Embryonic facial prominence (tissue), 1 donor: ENCODE measurements at regions not wholly inside any gene's neighbourhood (a gene's known extent, or its start where the extent isn't known, plus 50 kb on each side); places are given as distances from the start of the nearest gene placed in this dataset.

Source experiments
- DNase-seq: peaks from one replicate; pipeline ENCODE4 v3.0.0-alpha.2; 2016; ENCODE audit errors: extremely low spot score

GRCh38 chr11:106400949-106401570 is 323.6 kb downstream of the AASDHPPT start:
- DNase-seq = no peak

- DNase-seq = no peak
Observed at GRCh38 chr11:106403751-106404150, 326.3 kb downstream of the AASDHPPT start.

- DNase-seq = no peak
Observed at GRCh38 chr11:106409222-106409621, 331.8 kb downstream of the AASDHPPT start.

- DNase-seq = no peak
Observed at GRCh38 chr11:106409671-106410070, 332.2 kb downstream of the AASDHPPT start.

GRCh38 chr11:106410902-106411301 is 333.4 kb downstream of the AASDHPPT start:
- no peak for DNase-seq

GRCh38 chr11:106413222-106413621 is 335.8 kb downstream of the AASDHPPT start:
- no peak for DNase-seq

- DNase-seq = no peak
Observed at GRCh38 chr11:106415510-106415909, 338.0 kb downstream of the AASDHPPT start.

GRCh38 chr11:106418791-106419190 is 341.3 kb downstream of the AASDHPPT start:
- no peak for DNase-seq

- no peak for DNase-seq
Observed at GRCh38 chr11:106420048-106420665, 342.7 kb downstream of the AASDHPPT start.

GRCh38 chr11:106420686-106421085 is 343.2 kb downstream of the AASDHPPT start:
- no peak for DNase-seq

GRCh38 chr11:106421676-106422292 is 344.3 kb downstream of the AASDHPPT start:
- no peak for DNase-seq

GRCh38 chr11:106422583-106422982 is 345.1 kb downstream of the AASDHPPT start:
- DNase-seq = no peak

- no peak for DNase-seq
Observed at GRCh38 chr11:106424111-106424510, 346.6 kb downstream of the AASDHPPT start.

GRCh38 chr11:106425819-106426218 is 348.4 kb downstream of the AASDHPPT start:
- no peak for DNase-seq

GRCh38 chr11:106426696-106427095 is 349.2 kb downstream of the AASDHPPT start:
- no peak for DNase-seq

- no peak for DNase-seq
Observed at GRCh38 chr11:106427736-106428135, 350.3 kb downstream of the AASDHPPT start.

- no peak for DNase-seq
Observed at GRCh38 chr11:106442032-106442431, 364.6 kb downstream of the AASDHPPT start.

GRCh38 chr11:106446302-106446701 is 368.8 kb downstream of the AASDHPPT start:
- no peak for DNase-seq

- DNase-seq = no peak
Observed at GRCh38 chr11:106446955-106447354, 369.5 kb downstream of the AASDHPPT start.

GRCh38 chr11:106447631-106448191 is 370.2 kb downstream of the AASDHPPT start:
- no peak for DNase-seq

- DNase-seq = no peak
Observed at GRCh38 chr11:106449763-106450162, 372.3 kb downstream of the AASDHPPT start.

- no peak for DNase-seq
Observed at GRCh38 chr11:106451228-106451922, 373.9 kb downstream of the AASDHPPT start.
